Astrocyte of the cerebellum (primary cell): ENCODE measurements at regions not wholly inside any gene's neighbourhood (a gene's known extent, or its start where the extent isn't known, plus 50 kb on each side); places are given as distances from the start of the nearest gene placed in this dataset.

Experiments
- DNase-seq: peaks from one replicate; pipeline ENCODE4 v3.0.0-alpha.2; 2011; ENCODE audit warnings: low read depth
- H3K4me3 ChIP-seq: 2 replicates; pipeline ENCODE4 v1.5.1; 2011; ENCODE audit warnings: mild to moderate bottlenecking, low read depth, low read length, moderate library complexity
- CTCF ChIP-seq: IDR thresholded peaks from 2 replicates; pipeline ENCODE4 v1.5.1; 2012; ENCODE audit warnings: low read length, low read depth, moderate library complexity, mild to moderate bottlenecking; ENCODE audit errors: missing control alignments
- in situ Hi-C: cut with HindIII; loops from 2 replicates; pipeline ENCODE4 v1.10.0; 2017; ENCODE audit warnings: low sequenced_read_pairs

- no peak for TF ChIP-seq CTCF
- H3K4me3 ChIP-seq, result no peak overlapping the region
- DNase-seq, result no peak
- in situ Hi-C loops, result no loop called here
Observed at GRCh38 chr5:101829255-101829654, 466.8 kb downstream of the SLCO4C1 start.

- in situ Hi-C loops, result no loop called here
- TF ChIP-seq CTCF, result no peak
- no peak overlapping the region for H3K4me3 ChIP-seq
Observed at GRCh38 chr5:101811466-101811865, 484.6 kb downstream of the SLCO4C1 start.

GRCh38 chr5:101806410-101806809 lies 489.7 kb downstream of the SLCO4C1 start:
- no peak for TF ChIP-seq CTCF
- DNase-seq, result no peak
- no peak overlapping the region for H3K4me3 ChIP-seq
- in situ Hi-C loops, result no loop called here

More at GRCh38 chr5:101811466-101811865, 484.6 kb downstream of the SLCO4C1 start:
- no peak for DNase-seq

- H3K4me3 ChIP-seq, result no peak overlapping the region
- no peak for TF ChIP-seq CTCF
- DNase-seq, result no peak
- in situ Hi-C loops, result no loop called here
Observed at GRCh38 chr5:101796427-101796826, 499.7 kb downstream of the SLCO4C1 start.

- TF ChIP-seq CTCF, result no peak
- in situ Hi-C loops, result no loop called here
- DNase-seq, result no peak
- no peak overlapping the region for H3K4me3 ChIP-seq
Observed at GRCh38 chr5:101788797-101789196, 507.3 kb downstream of the SLCO4C1 start.

GRCh38 chr5:101785090-101785489 lies 511.0 kb downstream of the SLCO4C1 start:
- no peak overlapping the region for H3K4me3 ChIP-seq
- in situ Hi-C loops, result no loop called here
- DNase-seq, result no peak
- no peak for TF ChIP-seq CTCF
